K562 (cell line): ENCODE measurements at regions not wholly inside any gene's neighbourhood (a gene's known extent, or its start where the extent isn't known, plus 50 kb on each side); places are given as distances from the start of the nearest gene placed in this dataset.

Source experiments
- ATAC-seq: fragments of 200-7000 bp; cut with Tn5 transposase; 3 replicates; pipeline ENCODE4 v1.9.1; 2020; ENCODE audit warnings: moderate library complexity
- BruUV-seq: library from RNA; stranded (reverse); fragments of 400-500 nt; replicated peaks from 2 replicates; lab custom pipeline; 2021; lab: Mats Ljungman, UMichigan
- CTCF ChIA-PET: fragments of 300-600 bp; formaldehyde crosslinking; extraction: SDS; loops from one replicate; lab custom pipeline; 2021; ENCODE audit warnings: low intra/inter-chr PET ratio; lab: Yijun Ruan, JAX
- POLR2A ChIA-PET: fragments of 300-600, 350-650 bp; sonication (Branson Sonifier 250); formaldehyde crosslinking; extraction: SDS; loops from one replicate; lab custom pipeline; 2021; ENCODE audit warnings: antibody characterized with exemption, inconsistent platforms; lab: Yijun Ruan, JAX
- DNase-seq, 4 experiments: peaks; one replicate each; pipeline versions ENCODE4 v3.0.0 to v3.0.0-alpha.2; 2011 to 2018; ENCODE audit warnings: low spot score in 3 of 4, mixed read lengths in 3 of 4; ENCODE audit errors: extremely low read depth in 1 of 4
- FAIRE-seq: peaks from 2 replicates; lab custom pipeline; 2011; peaks lifted over from hg19 to GRCh38; lab: Jason Lieb, UNC
- H2AFZ ChIP-seq: 2 replicates; pipeline ENCODE4 v1.6.0; 2011; ENCODE audit warnings: low read depth, low read length, control low read depth, inconsistent platforms
- H3K27ac ChIP-seq: fragments of 200-600 bp; 3 replicates; pipeline ENCODE4 v1.8.0; 2011; ENCODE audit warnings: low read depth, mild to moderate bottlenecking, control low read depth, inconsistent platforms, low read length, moderate library complexity, mixed read lengths; ENCODE audit errors: extremely low read depth
- H3K27me3 ChIP-seq, 2 experiments: fragments of 300-600 bp in 1 of 2; 2 replicates in 1 of 2; 3 replicates in 1 of 2; pipeline versions ENCODE4 v1.6.0 to v1.8.0; 2011; ENCODE audit warnings: inconsistent platforms in 2 of 2, low read length in 2 of 2, mild to moderate bottlenecking in 1 of 2, mixed read lengths in 1 of 2, moderate library complexity in 1 of 2; ENCODE audit not compliant: control insufficient read depth in 2 of 2, insufficient read depth in 2 of 2
- H3K36me3 ChIP-seq: fragments of 300-600 bp; 3 replicates; pipeline ENCODE4 v1.8.0; 2011; ENCODE audit warnings: mild to moderate bottlenecking, low read length, inconsistent platforms; ENCODE audit not compliant: control insufficient read depth, insufficient read depth
- H3K4me1 ChIP-seq, 2 experiments: fragments of 200-600 bp in 1 of 2; replicated peaks in 1 of 2; 2 replicates in 1 of 2; 3 replicates in 1 of 2; pipeline versions ENCODE4 v1.5.1 to v1.8.0; 2011; ENCODE audit warnings: inconsistent platforms in 2 of 2, low read length in 2 of 2, mild to moderate bottlenecking in 1 of 2, mixed read lengths in 1 of 2, moderate library complexity in 1 of 2; ENCODE audit not compliant: control insufficient read depth in 2 of 2, insufficient read depth in 2 of 2
- H3K4me2 ChIP-seq: 2 replicates; pipeline ENCODE4 v1.6.1; 2011; ENCODE audit warnings: low read length, control low read depth, inconsistent platforms, mixed read lengths; ENCODE audit not compliant: insufficient read depth
- H3K4me3 ChIP-seq: fragments of 200-600 bp; sonication (generic), shearing (Covaris generic); 2 replicates; pipeline ENCODE4 v1.5.1; 2016; ENCODE audit warnings: control low read depth, inconsistent platforms
- H3K79me2 ChIP-seq: fragments of 200-600 bp; 3 replicates; pipeline ENCODE4 v1.8.0; 2011; ENCODE audit warnings: low read length, inconsistent platforms; ENCODE audit not compliant: control insufficient read depth, insufficient read depth
- H3K9ac ChIP-seq, 2 experiments: 2 replicates each; pipeline versions ENCODE4 v1.6.0 to v1.6.1; 2011; ENCODE audit warnings: low read depth in 2 of 2, low read length in 2 of 2, control low read depth in 1 of 2, inconsistent platforms in 1 of 2, mild to moderate bottlenecking in 1 of 2, mixed read lengths in 1 of 2; ENCODE audit not compliant: insufficient read depth in 1 of 2
- H3K9me1 ChIP-seq: one replicate; pipeline ENCODE4 v1.6.0; 2011; ENCODE audit warnings: inconsistent platforms, mild to moderate bottlenecking, low read length, moderate library complexity; ENCODE audit not compliant: control insufficient read depth, insufficient read depth
- H3K9me3 ChIP-seq: replicated peaks from 2 replicates; pipeline ENCODE4 v1.5.1; 2011; ENCODE audit warnings: low read depth, low read length, inconsistent platforms; ENCODE audit not compliant: control insufficient read depth, insufficient read depth
- H4K20me1 ChIP-seq: replicated peaks from 2 replicates; pipeline ENCODE4 v1.6.1; 2011; ENCODE audit warnings: low read length, inconsistent platforms, mixed read lengths; ENCODE audit not compliant: control insufficient read depth, insufficient read depth
- AFF4 ChIP-seq: sonication (generic); formaldehyde crosslinking; IDR thresholded peaks from 2 replicates; pipeline ENCODE4 v1.8.0; 2023; ENCODE audit warnings: mild to moderate bottlenecking, missing genetic modification reagents
- C11orf30 ChIP-seq: fragments of 450-650 bp; IDR thresholded peaks from 2 replicates; pipeline ENCODE4 v1.6.1; 2016; ENCODE audit warnings: low read depth, mild to moderate bottlenecking
- E2F3 ChIP-seq: fragments of 250-450 bp; sonication (Bioruptor Pico); IDR thresholded peaks from 2 replicates; pipeline ENCODE4 v1.4.0; 2020; ENCODE audit warnings: mild to moderate bottlenecking
- TAL1 ChIP-seq: fragments of 450-650 bp; IDR thresholded peaks from 2 replicates; pipeline ENCODE4 v1.6.1; 2016; ENCODE audit warnings: mild to moderate bottlenecking
- TEAD2 ChIP-seq: fragments of 450-650 bp; IDR thresholded peaks from 2 replicates; pipeline ENCODE4 v1.6.1; 2016; ENCODE audit warnings: missing genetic modification characterization, control low read depth, missing compliant biosample characterization
- THAP7 ChIP-seq: fragments of 250-450 bp; sonication (Bioruptor Pico); IDR thresholded peaks from 2 replicates; pipeline ENCODE4 v1.5.0; 2021
- THRA ChIP-seq: fragments of 450-650 bp; IDR thresholded peaks from 2 replicates; pipeline ENCODE4 v1.6.1; 2017; ENCODE audit warnings: mild to moderate bottlenecking, moderate library complexity
- ZBTB8A ChIP-seq: fragments of 450-650 bp; IDR thresholded peaks from 2 replicates; pipeline ENCODE4 v1.6.1; 2018; ENCODE audit warnings: mild to moderate bottlenecking, moderate library complexity; ENCODE audit not compliant: partially characterized antibody
- WGBS: fragments of 100-300 bp; shearing (Covaris generic); methylation state at CpG from one replicate; pipeline ENCODE4 v1.1.6; 2016; ENCODE audit warnings: low coverage, mixed read lengths; ENCODE audit not compliant: insufficient coverage; ENCODE audit errors: missing lambda C conversion rate; 5-methylcytosine and 5-hydroxymethylcytosine counted together
- in situ Hi-C: fragments of 300-500 bp; cut with MboI; formaldehyde crosslinking; loops from 4 replicates; pipeline ENCODE4 v1.15.0; 2018; ENCODE audit warnings: inconsistent platforms, mixed read lengths
- intact Hi-C: fragments of 100-400 bp; cut with micrococcal nuclease; formaldehyde crosslinking; loops from 2 replicates; pipeline ENCODE4 v1.14.2; 2022
- TF ChIP-seq, protein P1 (sequence below): fragments of 450-650 bp; IDR thresholded peaks from 2 replicates; pipeline ENCODE4 v1.6.1; 2016; ENCODE audit warnings: antibody characterized with exemption
- TF ChIP-seq, protein P2 (sequence below): sonication (generic); formaldehyde crosslinking; IDR thresholded peaks from 2 replicates; pipeline ENCODE4 v1.8.1; 2023; ENCODE audit warnings: mild to moderate bottlenecking, missing genetic modification reagents

GRCh38 chr1:55848906-55849305 lies 633.7 kb upstream of the USP24 start (continued):
- no peak for TF ChIP-seq THRA
- TF ChIP-seq, protein P1, sequence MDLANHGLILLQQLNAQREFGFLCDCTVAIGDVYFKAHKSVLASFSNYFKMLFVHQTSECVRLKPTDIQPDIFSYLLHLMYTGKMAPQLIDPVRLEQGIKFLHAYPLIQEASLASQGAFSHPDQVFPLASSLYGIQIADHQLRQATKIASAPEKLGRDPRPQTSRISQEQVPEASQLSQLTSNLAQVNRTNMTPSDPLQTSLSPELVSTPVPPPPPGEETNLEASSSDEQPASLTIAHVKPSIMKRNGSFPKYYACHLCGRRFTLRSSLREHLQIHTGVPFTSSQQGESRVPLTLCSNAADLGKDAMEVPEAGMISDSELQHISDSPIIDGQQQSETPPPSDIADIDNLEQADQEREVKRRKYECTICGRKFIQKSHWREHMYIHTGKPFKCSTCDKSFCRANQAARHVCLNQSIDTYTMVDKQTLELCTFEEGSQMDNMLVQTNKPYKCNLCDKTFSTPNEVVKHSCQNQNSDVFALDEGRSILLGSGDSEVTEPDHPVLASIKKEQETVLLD, result no peak

DNA sequence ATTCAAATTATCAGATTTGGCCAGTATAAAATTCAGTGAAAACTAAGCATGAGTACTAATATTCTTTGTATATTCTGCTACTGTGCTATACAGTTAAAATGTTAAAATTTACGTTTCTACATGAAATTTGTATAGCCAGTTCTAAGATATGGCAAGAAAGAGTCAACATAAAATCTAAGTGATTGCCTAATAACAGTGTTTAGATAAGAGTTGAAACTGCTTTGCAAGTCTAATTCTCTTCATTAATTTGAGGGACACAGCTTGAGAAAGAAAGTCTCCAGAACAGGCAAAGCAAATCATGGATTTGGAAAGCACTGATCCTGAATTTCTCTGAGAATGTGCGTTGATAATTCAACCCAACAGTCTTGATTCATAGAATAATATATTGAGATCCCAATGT lies 630.9 kb upstream of the USP24 start:
- Histone ChIP-seq H2AFZ (no peak overlapping the region), H3K36me3 (no peaks in the 10 kb centered on the region), H3K4me3 (no peak overlapping the region), H3K4me1 (no peaks in the 10 kb centered on the region), H3K27me3 (no peaks in the 10 kb centered on the region), H3K4me2 (no peak overlapping the region), H3K9me3 (no peaks in the 10 kb centered on the region), H3K9me1 (no peaks in the 10 kb centered on the region), H3K9ac (no peak overlapping the region), H3K79me2 (no peaks in the 10 kb centered on the region), H3K27ac (no peak overlapping the region), H4K20me1 (no peaks in the 10 kb centered on the region)
- ChIA-PET POLR2A (no interaction called here), CTCF (no interaction called here)
- no peak for DNase-seq
- no peak for FAIRE-seq
- intact Hi-C loops (no loop called here), in situ Hi-C loops (no loop called here)
- ATAC-seq, result no peak
- WGBS, result 0% methylated on average over 2 of the region's 2 CpGs
- no TSS peak for BruUV-seq
- TF ChIP-seq TEAD2 (tag), result no peak
- no peak for TF ChIP-seq ZBTB8A
- no peak for TF ChIP-seq AFF4
- no peak for TF ChIP-seq THAP7 (CRISPR knock-in tag)
- no peak for TF ChIP-seq C11orf30
- no peak for TF ChIP-seq E2F3 (CRISPR knock-in tag)
- TF ChIP-seq, protein P2, sequence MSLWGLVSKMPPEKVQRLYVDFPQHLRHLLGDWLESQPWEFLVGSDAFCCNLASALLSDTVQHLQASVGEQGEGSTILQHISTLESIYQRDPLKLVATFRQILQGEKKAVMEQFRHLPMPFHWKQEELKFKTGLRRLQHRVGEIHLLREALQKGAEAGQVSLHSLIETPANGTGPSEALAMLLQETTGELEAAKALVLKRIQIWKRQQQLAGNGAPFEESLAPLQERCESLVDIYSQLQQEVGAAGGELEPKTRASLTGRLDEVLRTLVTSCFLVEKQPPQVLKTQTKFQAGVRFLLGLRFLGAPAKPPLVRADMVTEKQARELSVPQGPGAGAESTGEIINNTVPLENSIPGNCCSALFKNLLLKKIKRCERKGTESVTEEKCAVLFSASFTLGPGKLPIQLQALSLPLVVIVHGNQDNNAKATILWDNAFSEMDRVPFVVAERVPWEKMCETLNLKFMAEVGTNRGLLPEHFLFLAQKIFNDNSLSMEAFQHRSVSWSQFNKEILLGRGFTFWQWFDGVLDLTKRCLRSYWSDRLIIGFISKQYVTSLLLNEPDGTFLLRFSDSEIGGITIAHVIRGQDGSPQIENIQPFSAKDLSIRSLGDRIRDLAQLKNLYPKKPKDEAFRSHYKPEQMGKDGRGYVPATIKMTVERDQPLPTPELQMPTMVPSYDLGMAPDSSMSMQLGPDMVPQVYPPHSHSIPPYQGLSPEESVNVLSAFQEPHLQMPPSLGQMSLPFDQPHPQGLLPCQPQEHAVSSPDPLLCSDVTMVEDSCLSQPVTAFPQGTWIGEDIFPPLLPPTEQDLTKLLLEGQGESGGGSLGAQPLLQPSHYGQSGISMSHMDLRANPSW (CRISPR knock-in tag), result no peak
- TF ChIP-seq TAL1, result no peak
